GM08714 (cell line): ENCODE measurements at regions not wholly inside any gene's neighbourhood (a gene's known extent, or its start where the extent isn't known, plus 50 kb on each side); places are given as distances from the start of the nearest gene placed in this dataset.

ENCODE experiments used
- H3K4me3 ChIP-seq: fragments of 200-500 bp; sonication (Bioruptor generic); 2 replicates; pipeline ENCODE4 v1.5.1; 2014; ENCODE audit warnings: mild to moderate bottlenecking, low read length, inconsistent platforms
- ZNF274 ChIP-seq: IDR thresholded peaks from 2 replicates; pipeline ENCODE4 v1.6.1; 2012; ENCODE audit warnings: mild to moderate bottlenecking, low read depth, low read length

DNA sequence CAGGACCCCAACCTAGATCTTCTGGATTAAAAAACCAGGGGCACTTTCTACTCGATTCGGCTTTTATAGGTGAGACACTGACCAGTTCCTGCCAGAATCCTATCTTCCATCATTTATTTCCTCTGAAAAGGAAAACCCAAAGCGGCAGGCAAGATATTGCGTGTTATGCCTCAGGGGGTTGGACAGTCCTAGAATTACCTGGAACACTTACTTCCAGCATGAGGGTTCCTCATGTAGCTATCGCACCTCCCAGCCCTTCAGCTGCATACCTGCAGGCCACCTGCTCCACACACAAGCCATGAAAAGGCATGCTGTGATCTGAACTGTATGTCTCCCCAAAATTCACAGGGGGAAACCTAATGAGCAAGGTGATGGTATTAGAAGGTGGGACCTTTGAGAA, 58.3 kb upstream of the DLG1 start:
- no peak for TF ChIP-seq ZNF274
- H3K4me3 ChIP-seq, result no peak overlapping the region

DNA sequence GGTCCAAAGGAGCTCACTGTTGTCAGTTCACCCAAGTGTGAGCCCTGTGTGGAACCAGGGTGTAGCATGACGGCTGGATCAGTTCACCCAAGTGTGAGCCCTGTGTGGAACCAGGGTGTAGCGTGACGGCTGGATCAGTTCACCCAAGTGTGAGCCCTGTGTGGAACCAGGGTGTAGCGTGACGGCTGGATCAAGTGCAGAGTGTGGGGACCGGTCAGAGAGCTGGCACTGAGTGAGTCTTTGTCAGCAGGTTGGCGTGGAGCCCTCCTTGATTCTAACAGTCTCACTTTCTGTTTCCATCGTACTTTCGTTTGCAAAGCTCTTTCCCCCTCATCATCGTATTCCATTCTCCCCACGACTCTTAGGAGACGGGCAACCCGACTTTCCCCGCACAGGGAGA, 57.9 kb upstream of the DLG1 start:
- no peak overlapping the region for H3K4me3 ChIP-seq

DNA sequence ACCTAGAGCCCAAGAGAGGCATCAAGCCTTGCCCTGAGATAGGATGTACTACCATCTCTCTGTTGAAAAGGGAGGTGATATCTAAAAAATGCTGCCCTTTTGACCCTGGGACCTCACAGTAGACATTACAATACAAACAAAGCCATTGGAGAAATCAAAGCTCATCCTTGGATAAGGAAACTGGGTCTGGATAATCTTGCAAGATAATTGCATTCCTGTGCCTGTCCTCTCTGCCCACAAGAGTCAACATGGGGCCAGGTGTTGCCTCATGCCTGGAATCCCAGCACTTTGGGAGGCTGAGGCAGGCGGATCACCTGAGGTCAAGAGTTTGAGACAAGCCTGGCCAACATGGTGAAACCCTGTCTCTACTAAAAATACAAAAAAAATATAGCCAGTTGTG, 57.3 kb upstream of the DLG1 start:
- no peak overlapping the region for H3K4me3 ChIP-seq
- TF ChIP-seq ZNF274, result no peak

More for the DNA sequence above, 57.9 kb upstream of the DLG1 start:
- TF ChIP-seq ZNF274, result no peak

DNA sequence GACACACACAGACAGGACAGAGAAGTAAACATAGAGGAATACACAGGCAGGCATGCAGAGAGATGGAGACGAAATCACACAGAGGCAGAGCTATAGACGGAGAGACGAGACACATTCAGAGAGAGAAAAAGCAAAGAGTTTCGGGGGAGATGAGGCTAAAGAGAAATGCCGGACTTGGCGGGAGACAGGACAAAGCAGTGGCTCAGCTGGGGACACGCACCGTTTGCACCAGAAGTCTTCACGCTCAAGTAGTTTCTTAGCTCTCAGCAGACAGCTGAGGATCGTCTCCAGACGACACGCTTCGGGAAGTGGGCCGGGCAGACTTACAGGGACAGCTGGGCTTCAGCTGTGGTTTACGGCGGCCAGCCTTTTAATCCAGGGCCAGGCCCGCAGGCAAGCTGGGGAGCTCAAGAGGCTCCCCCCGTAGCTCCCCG, 56.2 kb upstream of the DLG1 start:
- no peak for TF ChIP-seq ZNF274
- no peak overlapping the region for H3K4me3 ChIP-seq

DNA sequence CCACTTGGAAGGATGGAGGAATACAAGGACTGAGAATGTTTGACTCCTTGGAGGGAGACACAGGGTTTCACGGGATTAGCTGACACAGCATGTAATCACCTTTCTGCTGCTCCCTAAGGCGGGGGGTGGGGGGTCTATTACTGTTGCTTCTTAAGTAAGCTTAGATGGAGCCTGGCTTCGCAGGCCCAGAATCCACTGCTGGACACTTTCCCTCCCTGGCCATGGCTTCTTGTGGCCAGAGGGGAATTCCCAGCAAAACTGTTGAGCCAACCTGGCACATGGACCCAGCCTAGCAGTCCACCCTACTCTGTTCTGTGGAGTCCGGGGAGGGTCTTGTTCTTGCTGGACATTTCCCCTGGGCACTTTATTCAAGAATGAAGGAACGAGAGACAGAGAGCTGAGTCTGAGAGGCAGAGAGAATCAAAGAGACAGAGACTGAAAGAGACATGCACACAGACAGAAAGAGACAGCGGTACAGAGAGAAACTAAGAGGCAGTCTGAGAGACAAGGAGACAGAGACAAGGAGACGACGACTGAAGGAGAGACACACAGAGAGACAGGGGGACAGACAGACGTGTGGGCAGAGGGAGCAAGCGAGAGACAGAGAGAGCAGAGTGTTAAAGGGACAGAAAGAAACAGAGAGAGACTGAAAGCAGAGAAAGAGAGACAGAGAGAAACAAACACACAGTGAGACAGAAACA, 55.6 kb upstream of the DLG1 start:
- TF ChIP-seq ZNF274, result no peak
- H3K4me3 ChIP-seq, result no peak overlapping the region

DNA sequence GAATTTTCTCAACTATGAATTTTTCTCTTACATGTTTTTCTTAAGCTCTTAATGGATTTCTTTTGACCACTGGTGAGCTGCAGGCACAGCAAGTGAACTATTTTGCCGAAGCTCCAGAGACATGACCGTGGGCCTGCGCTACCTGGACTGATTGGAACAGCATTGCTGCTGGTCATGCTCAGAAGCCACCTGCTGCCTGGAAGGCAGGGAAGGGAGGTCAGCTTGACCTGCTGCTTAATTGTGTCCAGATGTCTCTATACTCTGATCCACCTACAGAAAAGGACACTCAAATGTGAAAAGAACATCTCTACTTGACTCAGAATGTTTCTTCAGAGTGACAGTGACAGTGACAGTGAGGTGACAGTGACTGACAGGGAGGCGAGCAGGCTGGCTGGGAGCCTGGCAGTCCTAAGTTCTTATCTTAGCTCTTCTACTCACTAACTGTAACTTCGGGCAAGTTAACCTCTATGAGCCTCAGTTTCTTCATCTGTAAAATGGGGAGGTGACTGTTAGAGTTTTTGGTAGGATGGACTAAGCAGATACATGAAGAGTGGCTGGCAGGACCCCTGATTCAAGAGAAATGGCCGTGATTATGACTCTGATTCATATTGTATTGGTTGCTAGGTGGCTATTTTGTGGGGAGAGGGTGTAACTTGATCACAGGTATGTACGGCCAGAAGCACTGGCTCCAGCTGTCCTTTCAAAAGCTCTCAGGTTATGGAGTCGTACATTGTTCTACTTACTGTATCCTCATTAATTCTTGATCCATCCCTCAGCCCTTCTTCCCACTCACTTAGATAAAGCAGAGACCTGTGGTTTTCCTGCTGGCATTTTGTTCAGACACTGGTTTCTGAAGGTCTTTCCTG, 54.8 kb upstream of the DLG1 start:
- no peak for TF ChIP-seq ZNF274
- H3K4me3 ChIP-seq, result no peak overlapping the region

DNA sequence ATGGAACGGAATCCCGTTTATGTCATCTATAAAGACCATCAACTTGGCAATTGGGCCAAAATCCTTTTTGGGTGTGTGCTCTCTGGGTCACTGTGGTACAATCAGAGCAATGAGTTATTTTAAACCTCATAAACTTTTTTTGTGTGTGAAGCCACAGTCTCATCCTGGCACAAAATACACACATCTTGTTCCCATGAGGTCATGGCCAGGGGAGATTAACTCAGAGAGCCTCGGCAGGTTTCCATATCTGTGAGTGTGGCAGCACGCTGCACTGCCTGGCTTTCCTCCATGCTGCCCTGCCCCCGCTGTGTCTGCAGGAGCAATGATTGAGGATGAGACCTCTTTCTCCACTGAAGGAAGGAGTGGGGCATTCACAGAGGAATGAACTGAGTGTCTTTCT, 54.0 kb upstream of the DLG1 start:
- no peak overlapping the region for H3K4me3 ChIP-seq
- no peak for TF ChIP-seq ZNF274

DNA sequence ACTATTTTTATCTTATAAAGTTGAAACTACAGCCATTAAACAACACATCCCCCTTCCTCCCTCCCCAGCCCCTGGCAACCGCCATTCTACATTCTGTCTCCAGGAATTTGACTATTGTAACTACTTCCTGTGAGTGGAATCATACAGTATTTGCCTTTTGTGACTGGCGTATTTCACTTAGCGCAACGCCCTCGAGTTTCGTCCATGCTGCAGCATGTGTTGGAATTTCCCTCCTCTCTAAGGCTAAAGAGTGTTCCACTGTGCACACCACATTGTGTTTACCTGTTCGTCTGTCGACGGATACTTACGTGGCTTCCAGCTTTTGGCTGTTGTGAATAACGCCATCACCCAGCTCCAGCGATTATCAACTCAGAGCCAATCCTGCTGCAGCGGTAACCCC, 52.0 kb upstream of the DLG1 start:
- H3K4me3 ChIP-seq, result no peak overlapping the region
- TF ChIP-seq ZNF274, result no peak

DNA sequence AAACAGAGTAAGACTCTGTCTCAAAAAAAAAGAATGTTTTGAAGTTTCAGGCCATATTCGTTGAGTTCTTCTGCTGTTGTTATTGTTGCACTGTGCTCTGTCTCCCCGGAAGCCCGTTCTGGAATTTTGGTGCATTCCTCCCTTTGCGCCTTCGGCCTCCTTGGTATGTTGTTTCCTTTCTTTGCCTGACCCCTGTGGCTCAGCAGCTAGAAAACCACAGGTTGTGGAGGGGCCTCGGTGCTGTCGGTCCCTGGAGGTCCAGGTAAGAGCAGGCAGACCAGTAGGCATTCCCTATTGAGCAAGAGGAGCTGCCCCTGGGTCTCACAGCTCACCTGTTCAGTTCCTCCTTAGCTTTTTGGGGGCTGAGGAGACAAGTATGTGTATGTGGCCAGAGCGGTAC, 51.0 kb upstream of the DLG1 start:
- no peak for TF ChIP-seq ZNF274
- H3K4me3 ChIP-seq, result no peak overlapping the region
